HepG2 (cell line): ENCODE measurements at regions not wholly inside any gene's neighbourhood (a gene's known extent, or its start where the extent isn't known, plus 50 kb on each side); places are given as distances from the start of the nearest gene placed in this dataset.

Experiments used
- ATAC-seq: fragments of 200-7000 bp; cut with Tn5 transposase; 3 replicates; pipeline ENCODE4 v1.9.1; 2020; ENCODE audit warnings: mild to moderate bottlenecking, moderate library complexity
- BruUV-seq: library from RNA; stranded (reverse); fragments of 400-500 nt; replicated peaks from 2 replicates; lab custom pipeline; 2021; lab: Mats Ljungman, UMichigan
- CTCF ChIA-PET: fragments of 300-600 bp; formaldehyde crosslinking; extraction: SDS; loops from one replicate; lab custom pipeline; 2021; ENCODE audit warnings: low total read pairs, inconsistent platforms, low intra/inter-chr PET ratio; lab: Yijun Ruan, JAX
- POLR2A ChIA-PET: fragments of 350-600 bp; sonication (Branson Sonifier 250); formaldehyde crosslinking; loops from one replicate; lab custom pipeline; 2020; ENCODE audit warnings: antibody characterized with exemption, inconsistent platforms; lab: Yijun Ruan, JAX
- DNase-seq: peaks from one replicate; pipeline ENCODE4 v3.0.0-alpha.2; 2015; ENCODE audit warnings: low spot score
- FAIRE-seq: peaks from 3 replicates; lab custom pipeline; 2011; peaks lifted over from hg19 to GRCh38; lab: Jason Lieb, UNC
- H2AFZ ChIP-seq: one replicate; pipeline ENCODE4 v1.6.1; 2011; ENCODE audit warnings: low read length, inconsistent platforms
- H3K27ac ChIP-seq: fragments of 300-600 bp; 3 replicates; pipeline ENCODE4 v1.8.0; 2011; ENCODE audit warnings: mixed run types, mild to moderate bottlenecking, mixed read lengths, low read length, inconsistent platforms; ENCODE audit not compliant: insufficient read depth; ENCODE audit errors: extremely low read length
- H3K27me3 ChIP-seq, 2 experiments: fragments of 200-600 bp in 1 of 2; 2 replicates in 1 of 2; 3 replicates in 1 of 2; pipeline versions ENCODE4 v1.6.0 to v1.8.0; 2011; ENCODE audit warnings: low read length in 2 of 2, mild to moderate bottlenecking in 2 of 2, moderate library complexity in 2 of 2, inconsistent platforms in 1 of 2; ENCODE audit not compliant: insufficient read depth in 2 of 2, control insufficient read depth in 1 of 2
- H3K36me3 ChIP-seq, 2 experiments: fragments of 200-600 bp in 1 of 2; replicated peaks in 1 of 2; 2 replicates in 1 of 2; 3 replicates in 1 of 2; pipeline versions ENCODE4 v1.5.1 to v1.8.0; 2011; ENCODE audit warnings: low read length in 2 of 2, inconsistent platforms in 1 of 2; ENCODE audit not compliant: insufficient read depth in 2 of 2, control insufficient read depth in 1 of 2
- H3K4me1 ChIP-seq: 2 replicates; pipeline ENCODE4 v1.5.1; 2012; ENCODE audit warnings: low read length, inconsistent platforms; ENCODE audit not compliant: insufficient read depth
- H3K4me2 ChIP-seq: 2 replicates; pipeline ENCODE4 v1.6.0; 2011; ENCODE audit warnings: low read depth, low read length, inconsistent platforms
- H3K4me3 ChIP-seq, 3 experiments: fragments of 200-600 bp in 1 of 3; sonication (generic), shearing (Covaris generic) in 1 of 3; replicated peaks in 1 of 3; 2 replicates each; pipeline ENCODE4 v1.5.1; 2011 to 2016; ENCODE audit warnings: low read length in 3 of 3, inconsistent platforms in 2 of 3, low read depth in 2 of 3, mild to moderate bottlenecking in 2 of 3, control low read depth in 1 of 3, mixed read lengths in 1 of 3; ENCODE audit not compliant: insufficient read depth in 1 of 3
- H3K79me2 ChIP-seq: one replicate; pipeline ENCODE4 v1.6.1; 2011; ENCODE audit warnings: low read length, inconsistent platforms; ENCODE audit not compliant: insufficient read depth
- H3K9ac ChIP-seq: 2 replicates; pipeline ENCODE4 v1.6.0; 2011; ENCODE audit warnings: mild to moderate bottlenecking, low read depth, low read length, inconsistent platforms; ENCODE audit not compliant: insufficient read depth
- H3K9me3 ChIP-seq: 2 replicates; pipeline ENCODE4 v1.5.1; 2012; ENCODE audit warnings: mild to moderate bottlenecking, low read length
- H4K20me1 ChIP-seq: 2 replicates; pipeline ENCODE4 v1.6.0; 2011; ENCODE audit warnings: inconsistent platforms, mild to moderate bottlenecking, low read length, moderate library complexity; ENCODE audit not compliant: insufficient read depth
- DZIP1 ChIP-seq: sonication (generic); formaldehyde crosslinking; IDR thresholded peaks from 2 replicates; pipeline ENCODE4 v1.5.0; 2020; ENCODE audit warnings: mild to moderate bottlenecking, missing genetic modification reagents
- GTF2F1 ChIP-seq: fragments of 150-350 bp; IDR thresholded peaks from 2 replicates; pipeline ENCODE4 v1.6.1; 2014; ENCODE audit warnings: low read length
- HMGXB4 ChIP-seq, 2 experiments: sonication (generic) in 1 of 2; formaldehyde crosslinking in 1 of 2; IDR thresholded peaks; 2 replicates each; pipeline versions ENCODE4 v1.4.0 to v1.6.1; 2018 to 2020; ENCODE audit warnings: missing genetic modification reagents in 2 of 2, borderline replicate concordance in 1 of 2, low read depth in 1 of 2, mild to moderate bottlenecking in 1 of 2, missing biosample characterization in 1 of 2
- MED8 ChIP-seq: sonication (generic); formaldehyde crosslinking; IDR thresholded peaks from 2 replicates; pipeline ENCODE4 v1.8.1; 2023; ENCODE audit warnings: mild to moderate bottlenecking, missing genetic modification reagents; ENCODE audit not compliant: insufficient replicate concordance
- NFE2L2 ChIP-seq: fragments of 150-350 bp; IDR thresholded peaks from 2 replicates; pipeline ENCODE4 v1.6.1; 2014; ENCODE audit warnings: low read length
- REXO4 ChIP-seq: sonication (generic); formaldehyde crosslinking; IDR thresholded peaks from 2 replicates; pipeline ENCODE4 v1.8.0; 2022; ENCODE audit warnings: missing genetic modification reagents, mild to moderate bottlenecking, borderline replicate concordance
- SKI ChIP-seq: fragments of 450-650 bp; IDR thresholded peaks from one replicate; pipeline ENCODE4 v1.6.1; 2018; ENCODE audit warnings: mild to moderate bottlenecking; ENCODE audit not compliant: partially characterized antibody
- SMYD3 ChIP-seq: sonication (generic); formaldehyde crosslinking; IDR thresholded peaks from 2 replicates; pipeline ENCODE4 v1.8.1; 2023; ENCODE audit warnings: mild to moderate bottlenecking, missing genetic modification reagents
- TEAD2 ChIP-seq: sonication (generic); formaldehyde crosslinking; IDR thresholded peaks from 2 replicates; pipeline ENCODE4 v1.9.0; 2021; ENCODE audit warnings: missing genetic modification reagents
- TERF1 ChIP-seq: sonication (generic); formaldehyde crosslinking; IDR thresholded peaks from 2 replicates; pipeline ENCODE4 v1.8.0; 2022; ENCODE audit warnings: mild to moderate bottlenecking, missing genetic modification reagents, moderate library complexity
- TFE3 ChIP-seq: IDR thresholded peaks from 2 replicates; pipeline ENCODE4 v1.6.1; 2016
- XRCC5 ChIP-seq: fragments of 200-400 bp; formaldehyde crosslinking; optimal IDR thresholded peaks from 2 replicates; pipeline ENCODE3; 2017; ENCODE audit warnings: mild to moderate bottlenecking, low read length
- ZNF136 ChIP-seq: sonication (generic); formaldehyde crosslinking; IDR thresholded peaks from 2 replicates; pipeline ENCODE4 v1.8.1; 2022; ENCODE audit warnings: low read depth, mild to moderate bottlenecking, moderate library complexity, missing genetic modification reagents
- ZNF547 ChIP-seq: sonication (generic); formaldehyde crosslinking; IDR thresholded peaks from 2 replicates; pipeline ENCODE4 v1.5.1; 2020; ENCODE audit warnings: mild to moderate bottlenecking, missing genetic modification reagents
- ZNF550 ChIP-seq: sonication (generic); formaldehyde crosslinking; IDR thresholded peaks from 2 replicates; pipeline ENCODE4 v1.4.0; 2020; ENCODE audit warnings: mild to moderate bottlenecking, missing genetic modification reagents, borderline replicate concordance
- ZNF839 ChIP-seq: sonication (generic); formaldehyde crosslinking; IDR thresholded peaks from 2 replicates; pipeline ENCODE4 v1.4.0; 2020; ENCODE audit warnings: missing genetic modification reagents, mild to moderate bottlenecking, borderline replicate concordance
- ZSCAN20 ChIP-seq: sonication (generic); formaldehyde crosslinking; IDR thresholded peaks from 2 replicates; pipeline ENCODE4 v1.4.0; 2020; ENCODE audit warnings: missing genetic modification reagents, mild to moderate bottlenecking, borderline replicate concordance
- ZSCAN22 ChIP-seq: sonication (generic); formaldehyde crosslinking; IDR thresholded peaks from 2 replicates; pipeline ENCODE4 v1.4.0; 2020; ENCODE audit warnings: mild to moderate bottlenecking, missing genetic modification reagents
- WGBS: methylation state at CpG from one replicate; pipeline ENCODE4 v1.1.6; 2017; ENCODE audit warnings: low lambda C conversion rate; 5-methylcytosine and 5-hydroxymethylcytosine counted together
- in situ Hi-C: cut with HindIII; loops from 2 replicates; pipeline ENCODE4 v1.10.0; 2017; ENCODE audit warnings: low pct_unique_long_range_greater_than_20kb; ENCODE audit not compliant: extremely low pct_ligation_motif_present
- intact Hi-C: fragments of 100-400 bp; cut with micrococcal nuclease; formaldehyde crosslinking; loops from one replicate; pipeline ENCODE4 v1.10.0; 2022; ENCODE audit not compliant: unreplicated experiment

- no peaks in the 10 kb centered on the region for H3K79me2 ChIP-seq
- H3K27ac ChIP-seq, result no peak overlapping the region
- H3K4me1 ChIP-seq, result no peaks in the 10 kb centered on the region
- no peak overlapping the region for H3K4me3 ChIP-seq
- CTCF ChIA-PET, result no interaction called here
- no peaks in the 10 kb centered on the region for H3K9me3 ChIP-seq
- no peaks in the 10 kb centered on the region for H3K36me3 ChIP-seq
- no peaks in the 10 kb centered on the region for H4K20me1 ChIP-seq
- in situ Hi-C loops, result no loop called here
- FAIRE-seq, result no peak
- WGBS, result 19% methylated on average over 2 of the region's 2 CpGs
- ATAC-seq, result no peak
- H3K27me3 ChIP-seq, result no peaks in the 10 kb centered on the region
- H3K4me2 ChIP-seq, result no peak overlapping the region
- intact Hi-C loops, result no loop called here
- BruUV-seq, result no TSS peak
- DNase-seq, result no peak
- no peak overlapping the region for H2AFZ ChIP-seq
- H3K9ac ChIP-seq, result no peak overlapping the region
- POLR2A ChIA-PET, result no interaction called here
- no peak for TF ChIP-seq XRCC5
- TF ChIP-seq TERF1 (CRISPR knock-in tag), result no peak
- TF ChIP-seq HMGXB4 (CRISPR knock-in tag; IDR thresholded peaks at IDR 0.05; ENCODE audit: borderline replicate concordance in 1 of 2, low read depth in 1 of 2), result no peak
- no peak for TF ChIP-seq SKI
- TF ChIP-seq REXO4 (CRISPR knock-in tag), result no peak
- TF ChIP-seq NFE2L2, result no peak
- TF ChIP-seq ZNF550 (CRISPR knock-in tag), result no peak
- TF ChIP-seq ZSCAN20 (CRISPR knock-in tag), result no peak
- no peak for TF ChIP-seq ZNF547 (CRISPR knock-in tag)
- TF ChIP-seq TEAD2 (CRISPR knock-in tag), result no peak
- TF ChIP-seq ZSCAN22 (CRISPR knock-in tag), result no peak
- TF ChIP-seq ZNF136 (CRISPR knock-in tag), result no peak
- no peak for TF ChIP-seq GTF2F1
- no peak for TF ChIP-seq TFE3 (CRISPR knock-in tag)
- no peak for TF ChIP-seq MED8 (CRISPR knock-in tag)
- no peak for TF ChIP-seq SMYD3
- TF ChIP-seq DZIP1 (CRISPR knock-in tag), result no peak
- no peak for TF ChIP-seq ZNF839 (CRISPR knock-in tag)
These were observed 564.4 kb downstream of the ZEB2 start for GRCh38 chr2:143955401-143956065.
